Fibroblast of skin of right biceps (primary cell): ENCODE measurements at regions not wholly inside any gene's neighbourhood (a gene's known extent, or its start where the extent isn't known, plus 50 kb on each side); places are given as distances from the start of the nearest gene placed in this dataset.

Source experiments
- DNase-seq: peaks from one replicate; pipeline ENCODE4 v3.0.0-alpha.2; 2013

DNA sequence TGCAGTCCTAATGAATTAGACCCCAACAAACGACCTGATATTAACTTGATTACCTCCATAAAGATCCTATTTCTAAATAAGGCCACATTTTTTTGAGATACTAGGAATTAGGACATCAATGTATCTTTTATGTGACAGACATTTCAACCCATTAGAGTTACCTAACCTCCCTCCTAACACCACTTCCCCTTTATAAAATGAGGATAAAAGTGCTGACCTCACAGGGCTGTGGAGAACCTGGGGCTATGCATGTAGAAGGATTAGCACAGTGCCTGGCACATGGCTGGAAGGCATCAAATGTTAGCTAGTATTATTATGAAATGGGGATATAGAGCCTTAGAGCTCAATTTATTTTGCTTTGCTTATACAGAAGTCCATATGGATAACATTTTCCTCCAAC lies 53.5 kb upstream of the LRRN1 start:
- no peak for DNase-seq

- no peak for DNase-seq
These were observed 54.4 kb upstream of the LRRN1 start for GRCh38 chr3:3744826-3745225.

GRCh38 chr3:3743754-3744153 lies 55.5 kb upstream of the LRRN1 start:
- DNase-seq: no peak

- no peak for DNase-seq
These were observed 59.2 kb upstream of the LRRN1 start for GRCh38 chr3:3740061-3740460.

DNA sequence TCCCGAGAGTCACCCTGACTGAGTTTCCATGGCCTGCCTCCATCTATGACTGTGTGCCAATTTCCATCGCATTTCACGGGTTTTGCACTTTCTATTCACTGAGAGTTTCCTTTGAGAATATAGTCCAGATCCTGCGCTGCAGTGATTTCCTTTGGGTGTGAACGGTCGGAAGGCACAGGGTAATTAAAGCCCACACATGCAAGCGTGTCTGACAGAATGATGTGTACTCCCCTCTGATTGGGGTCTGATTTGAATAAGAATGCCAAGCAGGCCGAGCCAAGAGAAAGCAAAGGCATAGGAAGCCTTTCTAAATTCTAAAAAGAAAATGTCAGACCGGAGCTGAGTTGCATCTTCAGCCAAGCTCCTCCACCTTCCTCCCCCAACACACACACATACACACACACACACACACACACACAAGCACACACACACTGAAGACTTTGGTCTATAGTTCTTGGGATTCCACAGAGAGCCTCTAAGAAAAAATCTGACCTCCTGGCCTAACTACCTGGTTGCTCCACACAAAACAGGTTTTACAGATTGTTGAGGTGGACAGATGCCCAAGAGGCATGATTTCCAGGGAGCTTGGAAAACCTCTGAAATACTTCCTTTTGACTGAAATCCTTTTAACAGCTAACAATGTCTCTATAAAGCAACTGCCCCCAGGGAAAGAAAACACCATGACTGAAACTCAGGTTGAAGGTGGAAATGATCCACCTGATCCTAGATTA lies 59.7 kb upstream of the LRRN1 start:
- no peak for DNase-seq

DNA sequence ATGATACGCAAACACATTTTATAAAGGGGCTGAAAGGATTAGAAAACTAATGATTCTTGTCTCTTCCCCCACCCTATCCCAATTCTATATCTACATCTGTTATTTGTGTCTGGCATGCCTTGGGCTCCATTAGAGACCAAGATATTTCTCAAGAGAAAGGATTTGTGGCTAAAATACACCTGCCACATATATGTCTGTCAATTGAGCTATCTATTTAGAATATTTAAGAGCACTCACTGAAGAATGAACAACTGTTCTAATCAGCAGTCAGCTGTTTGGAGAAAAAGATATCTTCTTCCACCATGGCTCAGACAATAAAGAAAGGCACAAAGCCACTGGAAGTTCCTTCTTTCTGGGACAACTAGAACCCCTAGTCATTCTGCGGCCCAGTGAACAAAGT lies 61.7 kb upstream of the LRRN1 start:
- DNase-seq: no peak

GRCh38 chr3:3735919-3736318 lies 63.3 kb upstream of the LRRN1 start:
- DNase-seq: no peak

DNA sequence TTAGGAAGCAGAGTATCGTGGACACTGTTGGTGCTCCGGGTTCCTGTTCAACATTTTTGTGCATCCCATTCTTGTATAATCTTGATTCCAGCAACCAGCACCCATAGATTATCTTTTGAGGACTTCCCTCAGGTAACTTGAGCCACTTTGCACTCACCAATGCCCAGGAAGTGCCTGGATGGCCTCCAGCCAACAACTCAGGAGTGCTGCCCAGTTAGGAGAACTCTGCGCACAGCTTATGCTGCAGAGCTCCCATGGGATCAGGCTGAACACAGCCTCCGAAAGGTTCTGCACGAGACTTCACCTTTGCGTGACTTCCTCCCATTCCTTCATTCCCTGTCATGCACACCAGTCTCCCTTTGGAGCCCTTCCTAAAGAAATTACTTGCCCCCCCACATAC lies 64.3 kb upstream of the LRRN1 start:
- no peak for DNase-seq

DNA sequence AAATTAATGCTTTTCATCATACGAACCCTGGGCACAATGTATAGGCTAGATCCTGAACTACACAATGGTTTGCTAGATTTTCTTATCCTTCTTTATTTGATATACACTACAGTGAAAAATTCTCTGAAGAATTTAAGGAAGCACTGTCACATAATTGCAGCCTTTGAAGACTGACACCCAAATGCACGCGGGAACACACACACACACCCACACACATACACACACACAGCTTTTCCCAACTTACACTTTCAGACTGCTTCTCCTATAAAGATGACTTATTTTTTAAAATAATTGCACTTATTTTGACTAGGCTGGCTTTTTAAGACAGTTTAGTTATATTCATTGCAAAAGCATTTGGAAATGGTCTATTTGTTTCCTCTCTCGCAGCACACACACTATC lies 70.0 kb upstream of the LRRN1 start:
- no peak for DNase-seq

DNA sequence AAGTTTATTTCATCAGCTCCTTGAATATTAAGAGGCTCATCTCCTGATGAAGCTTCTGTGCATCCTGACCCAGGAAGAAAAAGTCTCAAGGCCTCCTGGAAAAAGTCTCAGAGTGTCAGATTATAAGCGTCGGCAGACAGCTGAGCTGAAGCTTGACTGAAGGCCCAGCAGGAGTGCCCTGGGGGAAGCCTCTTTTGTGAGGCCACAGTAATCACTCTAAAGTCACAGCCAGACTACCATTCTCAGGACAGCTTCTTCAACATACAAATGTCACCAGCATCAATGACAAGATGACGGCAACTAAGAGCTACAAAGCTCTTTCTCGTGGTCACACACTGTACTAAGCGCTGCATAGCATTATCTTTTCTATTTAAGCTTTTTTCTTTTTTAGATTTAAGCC lies 72.7 kb upstream of the LRRN1 start:
- no peak for DNase-seq

DNA sequence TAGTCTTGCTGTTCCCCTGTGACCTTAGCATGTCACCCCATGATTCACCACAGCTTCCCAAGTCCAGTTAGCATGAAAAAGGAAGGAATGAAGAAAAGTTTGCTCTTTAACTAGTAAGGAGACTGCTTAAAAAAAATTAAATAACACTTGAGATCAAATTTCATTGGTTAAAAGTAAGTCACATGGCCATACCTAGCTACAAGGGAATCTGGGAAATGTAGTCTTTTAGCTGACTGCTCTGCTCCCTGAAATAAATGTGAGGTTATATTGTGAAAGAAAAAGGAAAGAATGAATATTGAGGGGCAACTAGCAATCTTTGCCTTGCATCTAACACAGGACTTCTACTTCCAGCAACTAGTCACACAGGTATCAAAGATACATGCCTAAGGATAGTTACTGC lies 84.7 kb upstream of the LRRN1 start:
- DNase-seq: no peak

GRCh38 chr3:3712971-3713370 lies 86.3 kb upstream of the LRRN1 start:
- no peak for DNase-seq

GRCh38 chr3:3708769-3709115 lies 90.5 kb upstream of the LRRN1 start:
- DNase-seq: no peak

DNA sequence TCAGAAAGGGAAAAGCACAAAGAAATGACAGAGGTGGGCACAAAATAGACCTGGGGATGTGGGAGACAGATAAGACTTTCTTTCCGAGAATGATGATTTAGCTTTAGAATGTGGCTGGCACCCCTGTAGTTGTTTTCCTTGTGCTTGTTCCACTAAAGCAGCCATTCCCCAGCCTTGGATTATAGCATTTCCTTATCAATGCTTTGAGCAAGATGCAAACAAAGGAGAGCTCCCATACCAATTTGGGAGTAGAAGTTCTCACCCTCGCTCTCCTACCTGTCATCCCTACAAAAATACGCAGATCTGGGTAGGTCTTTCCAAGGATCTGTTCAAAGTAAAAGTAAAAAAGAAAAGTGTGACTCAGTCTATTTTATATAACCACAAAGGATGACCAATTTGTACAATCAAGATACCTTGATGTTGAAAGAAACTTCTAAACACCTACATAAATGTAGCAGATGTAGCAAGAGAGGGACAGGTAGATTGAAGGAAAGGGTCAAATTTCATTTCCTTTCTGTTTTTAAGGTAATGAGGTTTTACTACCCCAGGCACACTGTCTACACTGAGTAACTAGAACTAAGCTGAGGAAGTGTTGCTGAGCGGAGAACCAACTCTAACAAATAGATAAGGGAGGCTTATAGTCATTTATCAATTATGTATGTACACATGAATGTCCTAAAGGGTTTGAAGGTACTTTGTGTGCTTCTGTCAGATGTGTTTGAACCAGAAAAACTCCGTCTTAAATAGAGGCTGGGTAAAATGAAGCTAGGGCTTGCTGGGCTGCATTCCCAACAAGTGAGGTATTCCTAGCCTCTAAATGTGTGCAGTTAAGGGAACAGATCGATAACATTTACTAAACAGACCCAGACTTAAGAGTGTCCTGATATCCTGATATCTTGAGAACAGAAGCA lies 91.1 kb upstream of the LRRN1 start:
- DNase-seq: no peak

GRCh38 chr3:3705090-3705775 lies 94.0 kb upstream of the LRRN1 start:
- no peak for DNase-seq

- DNase-seq: no peak
These were observed 97.3 kb upstream of the LRRN1 start for GRCh38 chr3:3701949-3702348.

- DNase-seq: no peak
These were observed 99.2 kb upstream of the LRRN1 start for GRCh38 chr3:3699816-3700633.

DNA sequence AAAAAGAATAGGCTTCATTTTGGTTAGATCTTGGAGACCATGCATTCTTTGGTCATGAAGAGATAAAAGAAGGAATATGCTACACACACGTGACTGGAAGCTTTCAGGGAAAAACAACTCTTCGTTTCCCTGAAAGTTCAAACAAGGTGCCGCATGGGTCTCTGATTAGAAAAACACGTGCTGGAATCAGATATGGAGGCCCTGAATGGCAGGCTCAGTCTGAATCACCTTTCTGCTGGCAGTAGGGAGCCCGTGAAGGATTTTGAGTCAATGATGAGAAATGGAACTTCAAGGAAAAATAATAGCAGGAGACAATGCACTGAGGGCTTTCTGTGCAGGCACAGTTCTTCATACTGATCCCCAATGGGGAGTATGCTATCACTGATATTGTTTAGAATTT lies 99.8 kb upstream of the LRRN1 start:
- DNase-seq: no peak

- DNase-seq: no peak
These were observed 102.9 kb upstream of the LRRN1 start for GRCh38 chr3:3696345-3696744.

DNA sequence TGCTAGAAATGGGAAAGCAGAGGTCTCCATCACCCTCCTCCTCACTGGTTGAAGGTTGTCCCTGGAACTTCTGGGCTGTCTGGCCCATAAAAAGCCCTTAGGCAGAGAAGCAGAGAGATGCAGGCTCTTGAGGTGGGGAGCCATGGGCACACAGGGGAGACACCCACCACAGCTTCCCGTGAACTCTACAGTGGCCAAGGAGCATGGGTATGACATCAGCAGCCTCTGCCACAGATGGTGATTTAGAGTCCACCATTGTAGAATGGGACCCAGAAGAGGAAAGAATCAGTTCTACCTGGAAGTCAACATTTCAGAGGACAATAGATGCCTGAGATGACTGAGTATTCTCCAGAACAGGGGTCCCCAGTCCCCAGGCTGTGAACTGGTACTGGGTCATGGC lies 105.6 kb upstream of the LRRN1 start:
- DNase-seq: no peak

DNA sequence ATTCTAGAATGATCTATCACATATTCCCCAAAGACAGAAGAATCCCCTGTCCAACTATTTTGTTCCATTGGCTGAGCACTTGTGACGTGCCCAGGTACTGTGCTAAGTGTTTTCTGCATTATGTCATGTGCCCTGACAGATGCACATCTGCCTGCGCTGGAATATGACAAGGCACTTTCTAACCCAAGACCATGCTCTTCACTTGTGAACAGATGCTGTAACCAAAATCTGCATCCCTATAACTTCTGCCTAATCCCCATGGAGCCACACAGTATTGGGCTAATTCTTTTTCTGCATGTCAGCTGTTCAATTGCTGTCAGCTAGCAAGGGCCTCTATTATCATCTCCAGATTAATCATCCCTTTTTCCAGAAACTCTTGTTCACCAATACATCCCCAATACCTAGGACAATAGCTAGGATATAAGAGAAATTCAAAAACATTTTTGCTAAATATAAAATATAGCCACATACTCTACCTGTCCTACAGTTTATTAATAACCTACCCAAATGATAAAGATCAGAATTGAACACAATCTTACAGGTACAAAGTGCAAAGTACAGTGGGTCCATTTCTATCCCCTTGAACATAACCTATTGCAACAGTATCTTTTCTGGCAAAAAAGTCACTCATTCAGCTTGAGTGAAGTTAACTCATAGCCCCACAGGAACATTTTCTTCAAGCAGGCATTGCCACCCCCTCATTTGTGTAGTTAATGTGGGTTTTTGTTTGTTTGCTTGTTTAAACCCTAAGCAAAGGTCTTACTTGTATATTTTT lies 109.4 kb upstream of the LRRN1 start:
- no peak for DNase-seq
